HFFc6 (cell line): ENCODE measurements at regions not wholly inside any gene's neighbourhood (a gene's known extent, or its start where the extent isn't known, plus 50 kb on each side); places are given as distances from the start of the nearest gene placed in this dataset.

ENCODE experiments used
- DNase-seq: peaks from one replicate; pipeline ENCODE4 v3.0.0-alpha.2; 2018
- H3K27ac Mint-ChIP-seq: 2 replicates; pipeline ENCODE4 v1.8.0; 2020; ENCODE audit warnings: mild to moderate bottlenecking, mixed read lengths
- H3K27me3 Mint-ChIP-seq: 2 replicates; pipeline ENCODE4 v1.8.0; 2021; ENCODE audit warnings: mild to moderate bottlenecking, moderate library complexity, mixed read lengths; ENCODE audit not compliant: insufficient read depth
- H3K36me3 Mint-ChIP-seq: 2 replicates; pipeline ENCODE4 v1.8.0; 2021; ENCODE audit warnings: low read depth, mixed read lengths
- H3K4me1 Mint-ChIP-seq: 2 replicates; pipeline ENCODE4 v1.8.0; 2020; ENCODE audit warnings: low read depth, mixed read lengths
- H3K4me3 Mint-ChIP-seq: 2 replicates; pipeline ENCODE4 v1.8.0; 2020; ENCODE audit warnings: mild to moderate bottlenecking, moderate library complexity, mixed read lengths
- H3K9me3 Mint-ChIP-seq: 2 replicates; pipeline ENCODE4 v1.8.0; 2020; ENCODE audit warnings: mild to moderate bottlenecking, mixed read lengths
- TF ChIP-seq, protein P1 (sequence below): fragments of 200-600 bp; sonication (generic); IDR thresholded peaks from 2 replicates; pipeline ENCODE4 v1.5.0; 2021; ENCODE audit warnings: antibody characterized with exemption, mild to moderate bottlenecking

DNA sequence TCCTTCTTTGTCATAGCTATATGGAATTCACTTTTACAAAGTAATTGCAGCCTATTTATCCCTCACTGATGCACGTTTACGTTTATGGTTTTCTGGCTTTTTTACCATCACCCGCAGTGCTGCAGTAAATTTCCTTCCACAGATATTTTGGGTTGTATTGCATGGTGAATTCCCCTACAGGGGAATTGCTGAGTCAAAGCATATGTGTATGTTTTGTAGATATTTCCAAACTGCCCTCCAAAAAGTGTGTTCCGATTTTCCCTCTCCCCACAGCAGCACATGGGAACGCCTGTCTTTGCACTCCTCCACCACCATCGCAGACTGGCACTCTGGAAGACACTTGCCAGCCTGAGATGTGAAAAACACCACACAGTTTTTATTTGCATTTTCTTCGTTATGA, 80.6 kb upstream of the UXS1 start:
- H3K36me3 Mint-ChIP-seq: no peaks in the 10 kb centered on the region

DNA sequence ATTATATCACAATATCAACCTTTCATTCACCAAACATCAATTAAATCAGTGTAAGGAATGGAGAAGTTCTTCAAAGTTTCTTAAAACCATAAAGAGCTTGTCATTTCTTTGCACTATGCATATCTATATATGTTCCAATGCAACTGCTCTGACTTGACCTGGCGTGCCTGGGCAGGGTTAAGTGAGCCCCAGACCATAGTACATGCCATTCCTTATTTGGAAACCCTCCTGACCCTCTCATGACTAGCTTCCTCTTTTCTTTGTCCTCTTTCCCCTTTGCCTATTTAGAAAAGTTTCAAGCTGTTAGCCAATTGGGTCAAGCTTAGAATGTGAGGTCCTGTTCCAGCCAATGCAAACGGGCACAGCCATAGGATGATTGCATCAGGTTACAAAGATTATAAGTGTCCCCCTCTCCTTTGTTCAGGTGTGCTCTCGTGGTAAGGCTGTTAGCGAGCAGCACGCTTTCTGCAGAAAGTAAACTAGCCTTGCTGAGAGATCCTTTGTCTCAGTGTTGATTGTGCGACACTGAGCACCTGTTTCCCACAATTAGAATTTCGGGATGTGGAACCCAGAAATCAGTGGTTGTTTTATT, 78.2 kb upstream of the UXS1 start:
- Mint-ChIP-seq H3K27me3 (peaks cover 5% of the 10 kb centered on the region), H3K27ac (no peak overlapping the region), H3K4me1 (no peaks in the 10 kb centered on the region), H3K36me3 (no peaks in the 10 kb centered on the region), H3K4me3 (no peak overlapping the region), H3K9me3 (peaks cover 5% of the 10 kb centered on the region; the same call in 1 of the 2 replicates)
- TF ChIP-seq, protein P1, sequence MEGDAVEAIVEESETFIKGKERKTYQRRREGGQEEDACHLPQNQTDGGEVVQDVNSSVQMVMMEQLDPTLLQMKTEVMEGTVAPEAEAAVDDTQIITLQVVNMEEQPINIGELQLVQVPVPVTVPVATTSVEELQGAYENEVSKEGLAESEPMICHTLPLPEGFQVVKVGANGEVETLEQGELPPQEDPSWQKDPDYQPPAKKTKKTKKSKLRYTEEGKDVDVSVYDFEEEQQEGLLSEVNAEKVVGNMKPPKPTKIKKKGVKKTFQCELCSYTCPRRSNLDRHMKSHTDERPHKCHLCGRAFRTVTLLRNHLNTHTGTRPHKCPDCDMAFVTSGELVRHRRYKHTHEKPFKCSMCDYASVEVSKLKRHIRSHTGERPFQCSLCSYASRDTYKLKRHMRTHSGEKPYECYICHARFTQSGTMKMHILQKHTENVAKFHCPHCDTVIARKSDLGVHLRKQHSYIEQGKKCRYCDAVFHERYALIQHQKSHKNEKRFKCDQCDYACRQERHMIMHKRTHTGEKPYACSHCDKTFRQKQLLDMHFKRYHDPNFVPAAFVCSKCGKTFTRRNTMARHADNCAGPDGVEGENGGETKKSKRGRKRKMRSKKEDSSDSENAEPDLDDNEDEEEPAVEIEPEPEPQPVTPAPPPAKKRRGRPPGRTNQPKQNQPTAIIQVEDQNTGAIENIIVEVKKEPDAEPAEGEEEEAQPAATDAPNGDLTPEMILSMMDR: no peak
- no peak for DNase-seq

More for the DNA sequence above, 80.6 kb upstream of the UXS1 start:
- Mint-ChIP-seq H3K4me3 (no peak overlapping the region), H3K27me3 (peaks cover 3% of the 10 kb centered on the region), H3K4me1 (no peaks in the 10 kb centered on the region), H3K27ac (no peak overlapping the region), H3K9me3 (peaks cover 5% of the 10 kb centered on the region; the same call in 1 of the 2 replicates)
- DNase-seq: no peak
- TF ChIP-seq, protein P1: no peak

DNA sequence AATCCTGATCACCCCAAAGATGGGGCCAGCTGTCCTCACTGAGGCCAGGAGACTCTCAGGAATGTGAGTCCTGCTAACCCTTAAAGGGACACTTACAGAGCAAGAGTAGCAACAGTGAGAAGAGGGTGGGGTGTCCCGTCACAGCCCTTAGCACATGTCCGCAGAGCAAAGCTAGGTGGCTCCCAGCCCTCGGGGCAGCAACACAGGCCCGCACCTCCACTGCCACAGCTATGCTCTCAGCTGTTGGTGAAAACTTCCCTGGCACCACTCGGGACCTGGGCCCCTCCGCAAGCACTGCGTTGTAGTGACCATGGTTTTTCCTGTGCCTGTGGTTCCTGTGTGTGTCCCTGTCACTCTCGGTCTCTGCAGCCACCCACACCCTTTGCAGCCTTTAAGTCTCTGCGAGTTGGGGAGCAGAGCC, 76.4 kb upstream of the UXS1 start:
- H3K4me1 Mint-ChIP-seq: no peaks in the 10 kb centered on the region
- no peak overlapping the region for H3K4me3 Mint-ChIP-seq

DNA sequence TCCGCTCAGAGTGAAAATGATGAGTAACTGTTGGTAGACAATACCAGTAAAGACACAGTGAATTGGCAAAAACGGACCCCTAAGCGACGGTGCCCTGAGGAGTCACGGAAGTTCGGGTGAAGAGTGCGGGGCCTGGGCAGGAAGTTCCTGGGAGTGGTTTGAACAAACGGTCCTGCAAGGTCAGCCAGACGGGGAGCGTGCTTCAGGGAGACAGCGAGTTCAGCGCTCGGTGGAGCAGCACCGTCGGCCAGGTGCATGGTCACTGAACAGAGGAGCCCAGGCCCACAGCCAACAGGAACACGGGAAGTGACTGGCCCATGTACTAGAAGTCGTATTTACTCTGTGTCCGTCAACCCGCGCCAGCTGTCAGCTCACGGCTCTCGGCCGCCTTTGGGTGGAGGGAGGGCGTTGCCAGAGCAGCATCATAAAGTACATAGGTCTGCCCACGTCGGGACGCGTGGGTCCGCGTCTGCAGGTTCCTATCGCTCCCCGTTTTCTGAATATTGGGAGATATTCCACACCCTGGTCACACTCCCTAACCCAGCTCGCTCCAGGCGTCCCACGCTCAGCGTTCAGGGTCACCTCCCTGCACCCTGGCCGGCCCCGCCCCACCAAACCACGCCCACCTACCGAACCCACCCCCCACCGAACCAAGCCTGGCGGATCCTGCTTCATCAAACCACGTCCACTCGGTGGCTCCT, 75.6 kb upstream of the UXS1 start:
- Mint-ChIP-seq H3K27me3 (peaks cover 5% of the 10 kb centered on the region), H3K9me3 (peaks cover 9% of the 10 kb centered on the region; the same call in 1 of the 2 replicates), H3K4me3 (no peak overlapping the region), H3K4me1 (no peaks in the 10 kb centered on the region), H3K27ac (no peak overlapping the region), H3K36me3 (no peaks in the 10 kb centered on the region)
- no peak for DNase-seq
- TF ChIP-seq, protein P1: no peak

More for the DNA sequence above, 76.4 kb upstream of the UXS1 start:
- Mint-ChIP-seq H3K9me3 (peaks cover 9% of the 10 kb centered on the region; the same call in 1 of the 2 replicates), H3K27me3 (peaks cover 5% of the 10 kb centered on the region), H3K36me3 (no peaks in the 10 kb centered on the region), H3K27ac (no peak overlapping the region)
- DNase-seq: no peak
- TF ChIP-seq, protein P1: no peak

DNA sequence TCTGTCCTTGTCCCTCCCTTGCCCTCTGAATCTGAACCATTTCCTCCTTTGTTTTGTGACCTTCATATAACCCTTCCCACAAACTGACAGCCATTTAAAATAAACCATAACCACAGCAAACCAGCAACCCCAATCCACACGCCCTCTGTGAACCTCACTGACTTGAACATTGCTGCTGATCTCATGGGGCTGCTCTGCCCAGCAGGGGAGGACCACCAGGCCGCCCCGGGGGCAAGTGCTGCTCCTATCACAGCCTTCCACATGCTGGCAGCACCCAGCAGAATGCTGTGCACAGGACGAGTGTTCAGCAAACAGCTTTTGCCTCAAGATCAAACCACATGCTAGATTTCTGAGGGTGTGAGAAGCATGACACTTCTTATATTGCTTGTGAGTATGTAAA, 73.9 kb upstream of the UXS1 start:
- H3K9me3 Mint-ChIP-seq: peaks cover 4% of the 10 kb centered on the region; the same call in 1 of the 2 replicates
- peaks cover 6% of the 10 kb centered on the region for H3K27me3 Mint-ChIP-seq
- no peaks in the 10 kb centered on the region for H3K4me1 Mint-ChIP-seq
- TF ChIP-seq, protein P1: no peak
- DNase-seq: no peak
- no peaks in the 10 kb centered on the region for H3K36me3 Mint-ChIP-seq
- no peak overlapping the region for H3K4me3 Mint-ChIP-seq
- no peak overlapping the region for H3K27ac Mint-ChIP-seq
